A549 (cell line): ENCODE measurements at regions not wholly inside any gene's neighbourhood (a gene's known extent, or its start where the extent isn't known, plus 50 kb on each side); places are given as distances from the start of the nearest gene placed in this dataset.
A peak's percentile ranks its signal among the peaks of the same experiment; 100 is the strongest.

Experiments used
- ATAC-seq, 2 experiments: fragments of 200-7000 bp in 1 of 2; fragments of >200 bp in 1 of 2; cut with Nextera tagmentation in 1 of 2; cut with Tn5 transposase in 1 of 2; 3 replicates each; pipeline versions ENCODE4 v1.8.0 to v1.9.1; 2018 to 2020; ENCODE audit warnings: mild to moderate bottlenecking in 1 of 2, moderate library complexity in 1 of 2
- CTCF ChIA-PET: fragments of 300-600 bp; sonication (Branson Sonifier 250); formaldehyde crosslinking; extraction: SDS; loops from one replicate; lab custom pipeline; 2021; ENCODE audit warnings: antibody characterized with exemption, inconsistent platforms; lab: Yijun Ruan, JAX
- POLR2A ChIA-PET: fragments of 350-600 bp; formaldehyde crosslinking; extraction: SDS; loops from one replicate; lab custom pipeline; 2021; ENCODE audit warnings: antibody characterized with exemption, inconsistent platforms; lab: Yijun Ruan, JAX
- DNase-seq, 2 experiments: peaks; one replicate each; pipeline versions ENCODE4 v3.0.0 to v3.0.0-alpha.2; 2011 to 2016; ENCODE audit warnings: low read depth in 1 of 2, low spot score in 1 of 2
- FAIRE-seq: peaks from 2 replicates; lab custom pipeline; 2011; peaks lifted over from hg19 to GRCh38; lab: Jason Lieb, UNC
- H3K27ac ChIP-seq, 2 experiments: fragments of >200 bp; sonication (Bioruptor Twin); formaldehyde crosslinking; 3 replicates each; pipeline ENCODE4 v1.5.1; 2016 to 2017
- H3K4me1 ChIP-seq: fragments of >200 bp; sonication (Bioruptor Twin); formaldehyde crosslinking; 3 replicates; pipeline ENCODE4 v1.6.1; 2016
- H3K4me2 ChIP-seq: fragments of >200 bp; sonication (Bioruptor Twin); formaldehyde crosslinking; 3 replicates; pipeline ENCODE4 v1.6.1; 2016
- H3K4me3 ChIP-seq: fragments of >200 bp; sonication (Bioruptor Twin); formaldehyde crosslinking; 3 replicates; pipeline ENCODE4 v1.5.1; 2016
- H3K9me3 ChIP-seq: fragments of >200 bp; sonication (Bioruptor Twin); formaldehyde crosslinking; 3 replicates; pipeline ENCODE4 v1.6.1; 2016
- CBX2 ChIP-seq: fragments of 200-600 bp; sonication (generic); IDR thresholded peaks from 2 replicates; pipeline ENCODE4 v1.6.1; 2016; ENCODE audit warnings: low read depth, mild to moderate bottlenecking, borderline replicate concordance
- CBX8 ChIP-seq: fragments of 200-600 bp; sonication (generic); IDR thresholded peaks from 2 replicates; pipeline ENCODE4 v1.6.1; 2016
- EHMT2 ChIP-seq: fragments of 200-600 bp; sonication (generic); IDR thresholded peaks from 2 replicates; pipeline ENCODE4 v1.6.1; 2016; ENCODE audit warnings: antibody characterized with exemption, low read depth, mild to moderate bottlenecking, moderate library complexity
- FOXS1 ChIP-seq: fragments of 250-450 bp; sonication (Bioruptor Pico); IDR thresholded peaks from 2 replicates; pipeline ENCODE4 v1.5.0; 2020; ENCODE audit warnings: mild to moderate bottlenecking, moderate library complexity
- GATA3 ChIP-seq: IDR thresholded peaks from 2 replicates; pipeline ENCODE4 v1.6.1; 2012; ENCODE audit warnings: borderline replicate concordance
- HEYL ChIP-seq: fragments of 250-450 bp; sonication (Bioruptor Pico); IDR thresholded peaks from 2 replicates; pipeline ENCODE4 v1.8.0; 2021; ENCODE audit warnings: mild to moderate bottlenecking, moderate library complexity
- HOXA7 ChIP-seq: fragments of 250-450 bp; sonication (Bioruptor Pico); IDR thresholded peaks from 2 replicates; pipeline ENCODE4 v1.5.0; 2020; ENCODE audit warnings: mild to moderate bottlenecking, moderate library complexity
- KDM1A ChIP-seq: fragments of 200-600 bp; sonication (generic); IDR thresholded peaks from 2 replicates; pipeline ENCODE4 v1.6.1; 2016; ENCODE audit warnings: low read depth, mild to moderate bottlenecking
- POLR2AphosphoS2 ChIP-seq: conservative IDR thresholded peaks from 2 replicates; pipeline ENCODE4 v1.6.1; 2012; ENCODE audit warnings: low read length, improper control_type of control experiment, inconsistent platforms
- RAD21 ChIP-seq, 2 experiments: fragments of >200 bp in 1 of 2; sonication (Bioruptor Twin) in 1 of 2; formaldehyde crosslinking in 1 of 2; IDR thresholded peaks in 1 of 2; conservative IDR thresholded peaks in 1 of 2; 2 replicates in 1 of 2; 3 replicates in 1 of 2; pipeline ENCODE4 v1.6.1; 2012 to 2018; ENCODE audit warnings: inconsistent platforms in 1 of 2
- RARB ChIP-seq: fragments of 250-450 bp; sonication (Bioruptor Pico); IDR thresholded peaks from 2 replicates; pipeline ENCODE4 v1.8.0; 2021; ENCODE audit warnings: mild to moderate bottlenecking, moderate library complexity
- RFX5 ChIP-seq: fragments of 450-650 bp; IDR thresholded peaks from 2 replicates; pipeline ENCODE4 v1.7.1; 2014; ENCODE audit warnings: antibody characterized with exemption, mild to moderate bottlenecking, moderate library complexity
- SMC3 ChIP-seq: fragments of >200 bp; sonication (Bioruptor Twin); formaldehyde crosslinking; IDR thresholded peaks from 3 replicates; pipeline ENCODE4 v1.6.1; 2018; ENCODE audit warnings: inconsistent platforms
- SREBF2 ChIP-seq: fragments of 450-650 bp; IDR thresholded peaks from 2 replicates; pipeline ENCODE4 v1.6.1; 2014; ENCODE audit warnings: mild to moderate bottlenecking, moderate library complexity
- ZNF302 ChIP-seq: fragments of 250-450 bp; sonication (Bioruptor Pico); IDR thresholded peaks from 2 replicates; pipeline ENCODE4 v1.9.0; 2021; ENCODE audit warnings: inconsistent platforms, mild to moderate bottlenecking, moderate library complexity
- WGBS: methylation state at CpG from one replicate; pipeline ENCODE4 v1.1.6; 2017; ENCODE audit errors: missing lambda C conversion rate; 5-methylcytosine and 5-hydroxymethylcytosine counted together
- TF ChIP-seq, protein P1 (sequence below): IDR thresholded peaks from 2 replicates; pipeline ENCODE4 v1.6.1; 2012
- TF ChIP-seq, protein P2 (sequence below): fragments of 450-650 bp; IDR thresholded peaks from 2 replicates; pipeline ENCODE4 v1.6.1; 2014; ENCODE audit warnings: antibody characterized with exemption
- TF ChIP-seq, protein P3 (sequence below): fragments of >200 bp; sonication (Bioruptor Twin); formaldehyde crosslinking; IDR thresholded peaks from 3 replicates; pipeline ENCODE4 v1.5.1; 2016
- TF ChIP-seq, protein P4 (sequence below): fragments of >200 bp; sonication (Bioruptor Twin); formaldehyde crosslinking; IDR thresholded peaks from 2 replicates; pipeline ENCODE4 v1.6.1; 2016

DNA sequence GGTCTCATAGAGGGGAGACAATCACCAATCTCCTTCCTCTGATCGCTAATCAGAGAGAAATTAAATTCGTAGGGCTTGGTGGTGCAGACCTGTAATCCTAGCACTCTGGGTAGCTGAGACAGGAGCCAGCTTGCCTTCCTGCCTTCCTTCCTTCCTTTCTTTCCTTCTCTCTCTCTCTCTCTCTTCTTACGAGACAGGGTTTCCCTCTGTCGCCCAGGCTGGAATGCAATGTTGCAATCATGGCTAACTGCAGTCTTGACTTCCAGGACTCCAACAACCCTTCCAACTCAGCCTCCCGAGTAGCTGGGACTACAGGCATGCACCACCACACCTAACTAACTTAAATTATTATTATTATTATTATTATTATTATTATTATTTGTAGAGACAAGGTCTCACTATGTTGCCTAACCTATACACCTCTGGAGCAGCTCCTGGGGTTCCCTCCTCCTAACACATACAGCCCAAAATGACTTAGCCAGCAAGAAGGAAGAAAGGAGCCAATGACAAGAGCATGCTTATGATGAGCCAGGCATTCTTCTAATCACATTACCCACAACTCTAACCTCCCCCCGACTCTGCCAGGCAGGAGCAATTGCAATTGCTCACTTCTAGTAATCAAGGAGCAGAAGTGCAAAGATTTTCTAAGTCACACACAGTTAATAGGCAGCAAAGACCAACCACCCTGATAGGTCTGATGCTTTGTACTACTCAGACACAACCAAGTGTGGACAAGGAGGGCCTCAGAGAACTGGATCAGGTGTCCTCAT, 105.4 kb upstream of the F3 start:
- 0 out of 3 replicates have a peak, but pooled peaks cover 6% of the 10 kb centered on the region for H3K4me1 ChIP-seq
- TF ChIP-seq POLR2AphosphoS2: no peak
- TF ChIP-seq HEYL (CRISPR knock-in tag): no peak
- TF ChIP-seq, protein P1, sequence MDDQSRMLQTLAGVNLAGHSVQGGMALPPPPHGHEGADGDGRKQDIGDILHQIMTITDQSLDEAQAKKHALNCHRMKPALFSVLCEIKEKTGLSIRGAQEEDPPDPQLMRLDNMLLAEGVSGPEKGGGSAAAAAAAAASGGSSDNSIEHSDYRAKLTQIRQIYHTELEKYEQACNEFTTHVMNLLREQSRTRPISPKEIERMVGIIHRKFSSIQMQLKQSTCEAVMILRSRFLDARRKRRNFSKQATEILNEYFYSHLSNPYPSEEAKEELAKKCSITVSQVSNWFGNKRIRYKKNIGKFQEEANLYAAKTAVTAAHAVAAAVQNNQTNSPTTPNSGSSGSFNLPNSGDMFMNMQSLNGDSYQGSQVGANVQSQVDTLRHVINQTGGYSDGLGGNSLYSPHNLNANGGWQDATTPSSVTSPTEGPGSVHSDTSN: no peak
- TF ChIP-seq SMC3: no peak
- no peak for TF ChIP-seq RARB (CRISPR knock-in tag)
- TF ChIP-seq ZNF302 (CRISPR knock-in tag): no peak
- TF ChIP-seq, protein P2, sequence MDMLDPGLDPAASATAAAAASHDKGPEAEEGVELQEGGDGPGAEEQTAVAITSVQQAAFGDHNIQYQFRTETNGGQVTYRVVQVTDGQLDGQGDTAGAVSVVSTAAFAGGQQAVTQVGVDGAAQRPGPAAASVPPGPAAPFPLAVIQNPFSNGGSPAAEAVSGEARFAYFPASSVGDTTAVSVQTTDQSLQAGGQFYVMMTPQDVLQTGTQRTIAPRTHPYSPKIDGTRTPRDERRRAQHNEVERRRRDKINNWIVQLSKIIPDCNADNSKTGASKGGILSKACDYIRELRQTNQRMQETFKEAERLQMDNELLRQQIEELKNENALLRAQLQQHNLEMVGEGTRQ: no peak
- TF ChIP-seq HOXA7 (CRISPR knock-in tag): no peak
- no peak overlapping the region for H3K4me3 ChIP-seq
- CTCF ChIA-PET: interaction anchor here (1.2 kb wide), 1 partner anchor 9 kb away, joined by 3 read pairs; no protein-coding TSS in a partner anchor
- POLR2A ChIA-PET: no interaction called here
- no peak for FAIRE-seq
- H3K27ac ChIP-seq: no peak overlapping the region
- no peak for ATAC-seq
- H3K9me3 ChIP-seq: no peaks in the 10 kb centered on the region
- WGBS: 88% methylated on average over 6 of the region's 6 CpGs
- no peak for DNase-seq
- no peak overlapping the region for H3K4me2 ChIP-seq

DNA sequence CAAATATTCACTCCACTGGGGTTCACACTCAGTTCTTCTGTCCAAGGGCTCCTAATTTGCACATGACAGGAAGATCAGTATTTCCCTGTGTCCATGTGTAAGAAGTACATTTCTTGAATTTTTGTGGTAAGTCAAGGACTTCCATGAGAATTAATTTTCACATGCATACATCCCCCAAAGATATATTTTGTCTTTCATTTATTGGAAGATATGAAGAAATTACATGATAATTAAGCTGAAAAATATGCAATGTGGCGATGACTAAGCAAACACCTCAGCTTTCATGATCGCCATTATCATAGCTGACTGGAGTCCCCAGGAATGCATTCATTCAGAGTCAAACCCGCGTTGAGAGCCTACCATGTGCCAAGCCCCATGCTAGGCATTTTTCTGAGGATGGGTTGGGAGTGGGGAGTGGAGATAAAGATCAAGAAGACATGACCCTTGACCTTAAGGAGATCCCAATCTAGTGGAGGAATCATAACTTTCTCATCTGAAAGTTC, 104.6 kb upstream of the F3 start:
- H3K9me3 ChIP-seq: no peaks in the 10 kb centered on the region
- TF ChIP-seq GATA3 (peak; percentile 30; the same call in 1 of the 2 replicates), CBX8 (no peak)
- no peak overlapping the region for H3K4me3 ChIP-seq
- 47% methylated on average over 4 of the region's 4 CpGs for WGBS
- 0 out of 6 replicates have a peak overlapping the region, but pooled peaks of 1 of the 2 experiments have one; percentile 35 for H3K27ac ChIP-seq
- H3K4me1 ChIP-seq: 0 out of 3 replicates have a peak, but pooled peaks cover 6% of the 10 kb centered on the region
- no peak overlapping the region for H3K4me2 ChIP-seq
- FAIRE-seq (no peak), ATAC-seq (no peak), DNase-seq (no peak)
- POLR2A ChIA-PET: no interaction called here
- CTCF ChIA-PET: interaction anchor here (1.2 kb wide), 1 partner anchor 8 kb away, joined by 3 read pairs; no protein-coding TSS in a partner anchor

DNA sequence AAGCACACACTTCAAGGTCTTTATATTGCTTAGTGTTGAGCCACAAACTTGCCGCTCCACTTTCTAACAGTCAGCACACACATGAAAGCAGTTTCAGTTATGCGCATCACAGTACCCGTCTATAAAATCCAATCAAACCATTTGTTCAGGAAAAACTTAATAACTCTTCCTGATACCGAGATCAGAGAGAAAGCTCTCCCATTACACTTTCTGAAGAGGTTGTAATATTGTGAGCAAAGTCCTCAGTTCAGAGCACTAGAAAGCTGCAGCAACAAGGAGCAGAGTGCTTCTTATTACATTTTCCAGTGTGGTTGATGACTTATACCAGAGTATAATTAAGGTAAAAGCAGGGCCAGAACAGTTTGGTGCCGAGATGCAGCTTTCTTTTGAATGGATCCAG, 102.8 kb upstream of the F3 start:
- Histone ChIP-seq H3K4me3 (no peak overlapping the region), H3K4me1 (0 out of 3 replicates have a peak, but pooled peaks cover 6% of the 10 kb centered on the region), H3K9me3 (no peaks in the 10 kb centered on the region), H3K4me2 (no peak overlapping the region), H3K27ac (no peak overlapping the region)
- no peak for FAIRE-seq
- ATAC-seq: no peak
- ChIA-PET CTCF (interaction anchor here (0.9 kb wide), 1 partner anchor 24 kb away, joined by 3 read pairs; no protein-coding TSS in a partner anchor), POLR2A (no interaction called here)
- TF ChIP-seq SREBF2: no peak
- no peak for TF ChIP-seq CBX2
- TF ChIP-seq EHMT2: no peak
- no peak for TF ChIP-seq KDM1A
- TF ChIP-seq, protein P3, sequence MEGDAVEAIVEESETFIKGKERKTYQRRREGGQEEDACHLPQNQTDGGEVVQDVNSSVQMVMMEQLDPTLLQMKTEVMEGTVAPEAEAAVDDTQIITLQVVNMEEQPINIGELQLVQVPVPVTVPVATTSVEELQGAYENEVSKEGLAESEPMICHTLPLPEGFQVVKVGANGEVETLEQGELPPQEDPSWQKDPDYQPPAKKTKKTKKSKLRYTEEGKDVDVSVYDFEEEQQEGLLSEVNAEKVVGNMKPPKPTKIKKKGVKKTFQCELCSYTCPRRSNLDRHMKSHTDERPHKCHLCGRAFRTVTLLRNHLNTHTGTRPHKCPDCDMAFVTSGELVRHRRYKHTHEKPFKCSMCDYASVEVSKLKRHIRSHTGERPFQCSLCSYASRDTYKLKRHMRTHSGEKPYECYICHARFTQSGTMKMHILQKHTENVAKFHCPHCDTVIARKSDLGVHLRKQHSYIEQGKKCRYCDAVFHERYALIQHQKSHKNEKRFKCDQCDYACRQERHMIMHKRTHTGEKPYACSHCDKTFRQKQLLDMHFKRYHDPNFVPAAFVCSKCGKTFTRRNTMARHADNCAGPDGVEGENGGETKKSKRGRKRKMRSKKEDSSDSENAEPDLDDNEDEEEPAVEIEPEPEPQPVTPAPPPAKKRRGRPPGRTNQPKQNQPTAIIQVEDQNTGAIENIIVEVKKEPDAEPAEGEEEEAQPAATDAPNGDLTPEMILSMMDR: no peak
- no peak for TF ChIP-seq RAD21 (conservative IDR thresholded peaks at IDR 0.05 in 1 of 2, IDR thresholded peaks at IDR 0.05 in 1 of 2)
- TF ChIP-seq, protein P4, sequence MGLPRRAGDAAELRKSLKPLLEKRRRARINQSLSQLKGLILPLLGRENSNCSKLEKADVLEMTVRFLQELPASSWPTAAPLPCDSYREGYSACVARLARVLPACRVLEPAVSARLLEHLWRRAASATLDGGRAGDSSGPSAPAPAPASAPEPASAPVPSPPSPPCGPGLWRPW: no peak
- TF ChIP-seq RFX5: no peak
- no peak for TF ChIP-seq FOXS1 (CRISPR knock-in tag)
- TF ChIP-seq HOXA7 (CRISPR knock-in tag): no peak
- no peak for DNase-seq
- WGBS: 86% methylated on average over 5 of the region's 5 CpGs
